MCF 10A (cell line): ENCODE measurements at regions not wholly inside any gene's neighbourhood (a gene's known extent, or its start where the extent isn't known, plus 50 kb on each side); places are given as distances from the start of the nearest gene placed in this dataset.

Source experiments
- BruUV-seq: library from RNA; stranded (reverse); fragments of 400-500 nt; replicated peaks from 2 replicates; lab custom pipeline; 2021; lab: Mats Ljungman, UMichigan
- CTCF ChIA-PET: fragments of 300-600 bp; sonication (Branson Sonifier 250); formaldehyde crosslinking; extraction: SDS; loops from one replicate; lab custom pipeline; 2021; ENCODE audit warnings: antibody characterized with exemption, inconsistent platforms; lab: Yijun Ruan, JAX
- POLR2A ChIA-PET: fragments of 300-600, 350-650 bp; sonication (Branson Sonifier 250); formaldehyde crosslinking; extraction: SDS; loops from one replicate; lab custom pipeline; 2020; ENCODE audit warnings: antibody characterized with exemption, inconsistent platforms; lab: Yijun Ruan, JAX
- DNase-seq: peaks from one replicate; pipeline ENCODE4 v3.0.0-alpha.2; 2018; ENCODE audit not compliant: unreplicated experiment
- H3K27ac Mint-ChIP-seq: one replicate; pipeline ENCODE4 v1.8.0; 2022; ENCODE audit warnings: mild to moderate bottlenecking, low read depth, mixed read lengths; ENCODE audit not compliant: unreplicated experiment
- H3K27me3 Mint-ChIP-seq: one replicate; pipeline ENCODE4 v1.8.0; 2022; ENCODE audit warnings: mixed read lengths; ENCODE audit not compliant: insufficient read depth, unreplicated experiment
- H3K36me3 Mint-ChIP-seq: one replicate; pipeline ENCODE4 v1.8.0; 2022; ENCODE audit warnings: mild to moderate bottlenecking, moderate library complexity, mixed read lengths; ENCODE audit not compliant: insufficient read depth, unreplicated experiment
- H3K4me1 Mint-ChIP-seq: one replicate; pipeline ENCODE4 v1.8.0; 2022; ENCODE audit warnings: mixed read lengths; ENCODE audit not compliant: insufficient read depth, unreplicated experiment
- H3K4me3 Mint-ChIP-seq: one replicate; pipeline ENCODE4 v1.8.0; 2022; ENCODE audit warnings: mild to moderate bottlenecking, moderate library complexity, mixed read lengths; ENCODE audit not compliant: unreplicated experiment
- H3K9me3 Mint-ChIP-seq: one replicate; pipeline ENCODE4 v1.8.0; 2022; ENCODE audit warnings: mixed read lengths; ENCODE audit not compliant: unreplicated experiment
- intact Hi-C: fragments of 100-400 bp; cut with micrococcal nuclease; formaldehyde crosslinking; loops from 2 replicates; pipeline ENCODE4 v1.14.1; 2022
- TF ChIP-seq, protein P1 (sequence below): fragments of 200-600 bp; IDR thresholded peaks from one replicate; pipeline ENCODE4 v1.8.0; 2022; ENCODE audit warnings: antibody characterized with exemption, mild to moderate bottlenecking; ENCODE audit not compliant: unreplicated experiment

DNA sequence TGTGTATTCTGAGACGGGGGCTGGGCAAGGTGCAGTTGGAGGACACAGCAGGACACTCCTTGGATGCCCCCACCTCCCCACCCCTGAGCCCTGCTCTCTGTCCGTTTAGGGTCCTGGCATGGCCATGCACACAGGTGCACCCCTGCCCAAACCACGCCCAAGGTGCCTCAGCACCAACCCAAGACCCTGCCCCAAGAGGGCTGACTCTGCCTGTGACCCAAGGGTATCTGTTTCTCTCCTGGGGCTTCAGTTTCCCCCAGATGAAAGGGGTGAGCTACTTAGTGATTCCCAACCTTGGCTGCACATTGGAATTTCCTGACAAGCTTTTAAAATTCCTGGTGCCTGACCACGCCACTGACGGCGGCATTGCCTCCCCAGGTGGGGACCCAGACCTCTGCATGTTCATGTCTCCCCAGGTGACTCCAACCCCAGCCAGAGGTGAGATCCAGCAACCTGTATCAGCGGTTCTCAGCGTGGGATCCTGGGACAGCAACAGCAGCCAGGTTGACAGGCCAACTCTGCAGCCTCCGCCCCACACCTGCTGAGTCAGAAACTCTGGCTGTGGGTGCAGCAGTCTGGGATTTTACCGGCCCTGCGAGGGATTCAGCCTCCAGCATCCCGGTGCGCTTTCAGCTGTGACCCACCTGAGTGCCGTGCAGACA, 483.4 kb downstream of the NPHP4 start:
- no peak overlapping the region for H3K27ac Mint-ChIP-seq
- peaks cover 10% of the 10 kb centered on the region for H3K4me1 Mint-ChIP-seq
- H3K36me3 Mint-ChIP-seq, result peaks cover 8% of the 10 kb centered on the region
- CTCF ChIA-PET, result interaction anchor here (0.5 to 5.7 kb wide), 27 partner anchors 11 to 591 kb away, joined by 3 to 144 read pairs (median 5); no protein-coding TSS in a partner anchor
- POLR2A ChIA-PET, result no interaction called here
- H3K27me3 Mint-ChIP-seq, result peaks cover 21% of the 10 kb centered on the region
- intact Hi-C loops, result loop anchor here (5.0 to 10.0 kb wide), 2 partner anchors 134 to 339 kb away; no protein-coding TSS in a partner anchor
- BruUV-seq, result no TSS peak
- TF ChIP-seq, protein P1, sequence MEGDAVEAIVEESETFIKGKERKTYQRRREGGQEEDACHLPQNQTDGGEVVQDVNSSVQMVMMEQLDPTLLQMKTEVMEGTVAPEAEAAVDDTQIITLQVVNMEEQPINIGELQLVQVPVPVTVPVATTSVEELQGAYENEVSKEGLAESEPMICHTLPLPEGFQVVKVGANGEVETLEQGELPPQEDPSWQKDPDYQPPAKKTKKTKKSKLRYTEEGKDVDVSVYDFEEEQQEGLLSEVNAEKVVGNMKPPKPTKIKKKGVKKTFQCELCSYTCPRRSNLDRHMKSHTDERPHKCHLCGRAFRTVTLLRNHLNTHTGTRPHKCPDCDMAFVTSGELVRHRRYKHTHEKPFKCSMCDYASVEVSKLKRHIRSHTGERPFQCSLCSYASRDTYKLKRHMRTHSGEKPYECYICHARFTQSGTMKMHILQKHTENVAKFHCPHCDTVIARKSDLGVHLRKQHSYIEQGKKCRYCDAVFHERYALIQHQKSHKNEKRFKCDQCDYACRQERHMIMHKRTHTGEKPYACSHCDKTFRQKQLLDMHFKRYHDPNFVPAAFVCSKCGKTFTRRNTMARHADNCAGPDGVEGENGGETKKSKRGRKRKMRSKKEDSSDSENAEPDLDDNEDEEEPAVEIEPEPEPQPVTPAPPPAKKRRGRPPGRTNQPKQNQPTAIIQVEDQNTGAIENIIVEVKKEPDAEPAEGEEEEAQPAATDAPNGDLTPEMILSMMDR, result no peak
- DNase-seq, result no peak
- H3K4me3 Mint-ChIP-seq, result no peak overlapping the region
- H3K9me3 Mint-ChIP-seq, result no peaks in the 10 kb centered on the region

DNA sequence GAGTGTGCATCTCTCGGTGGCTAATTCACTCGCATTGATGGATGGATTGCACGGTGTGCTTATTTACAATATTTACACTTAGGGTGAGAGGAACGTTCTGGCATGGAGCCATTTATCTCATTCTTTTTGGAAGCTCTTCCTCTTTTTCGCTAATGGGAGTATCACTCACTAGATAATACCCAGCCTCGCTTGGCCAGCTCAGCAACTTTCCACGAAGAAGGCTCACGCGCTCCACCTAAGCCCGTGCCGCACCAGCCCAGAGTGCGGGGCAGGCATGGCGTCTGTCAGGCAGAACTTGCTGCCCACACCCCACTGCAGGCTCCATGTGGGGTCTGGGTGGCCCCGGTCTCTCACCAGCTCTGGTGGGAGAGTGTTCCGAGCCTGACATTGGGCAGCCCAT, 484.9 kb downstream of the NPHP4 start:
- Mint-ChIP-seq H3K4me3 (no peak overlapping the region), H3K27ac (no peak overlapping the region), H3K9me3 (no peaks in the 10 kb centered on the region), H3K4me1 (peaks cover 23% of the 10 kb centered on the region), H3K27me3 (peaks cover 17% of the 10 kb centered on the region), H3K36me3 (peaks cover 8% of the 10 kb centered on the region)
- POLR2A ChIA-PET, result no interaction called here
- no TSS peak for BruUV-seq
- DNase-seq, result no peak
- TF ChIP-seq, protein P1, result no peak
- CTCF ChIA-PET, result interaction anchor here (0.7 to 4.0 kb wide), 3 partner anchors 238 to 1596 kb away, joined by 4 to 35 read pairs (median 5); no protein-coding TSS in a partner anchor
- intact Hi-C loops, result loop anchor here (5.0 to 10.0 kb wide), 2 partner anchors 133 to 340 kb away; no protein-coding TSS in a partner anchor

DNA sequence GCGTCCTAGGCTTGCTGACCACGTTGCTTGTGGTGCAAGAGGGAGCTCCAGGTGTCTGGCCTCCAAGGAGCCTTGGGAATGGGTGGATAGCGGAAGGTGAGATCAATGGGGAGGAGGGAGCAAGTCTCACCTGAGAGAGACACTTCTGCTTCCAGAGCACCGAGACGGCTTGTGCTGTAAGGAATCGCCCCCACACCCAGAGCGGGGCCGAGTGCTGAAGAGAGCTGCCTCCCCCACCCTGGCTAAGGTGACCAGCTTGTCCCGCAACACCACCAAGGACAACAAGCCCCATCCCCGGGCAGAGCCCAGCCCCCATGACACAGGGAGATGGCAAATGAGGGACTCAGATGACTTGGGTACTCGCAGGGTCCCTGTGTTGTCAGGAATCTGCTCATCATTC, 485.6 kb downstream of the NPHP4 start:
- CTCF ChIA-PET, result interaction anchor here (0.7 to 4.0 kb wide), 5 partner anchors 115 to 1596 kb away, joined by 3 to 35 read pairs (median 5); no protein-coding TSS in a partner anchor
- BruUV-seq, result no TSS peak

DNA sequence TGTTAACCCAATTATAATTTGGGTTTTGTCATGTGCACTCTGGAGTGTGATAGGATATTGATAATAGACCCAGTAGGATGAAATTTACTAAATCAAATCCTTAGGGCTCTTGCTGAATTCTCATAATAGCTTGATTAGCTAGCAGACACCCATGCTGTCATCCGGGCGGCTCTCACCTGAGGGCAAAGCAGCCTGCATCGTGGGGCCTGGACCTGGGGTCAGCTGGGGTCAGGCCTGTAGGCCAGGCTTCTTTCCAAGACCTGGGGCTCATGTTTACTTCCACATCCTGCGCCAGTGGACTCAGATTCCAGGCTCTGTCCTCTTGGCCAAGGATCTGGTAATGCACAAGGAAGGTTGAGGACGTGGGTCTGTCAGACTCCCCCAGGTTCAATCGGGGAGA, 486.3 kb downstream of the NPHP4 start:
- no peak overlapping the region for H3K4me3 Mint-ChIP-seq
- H3K27ac Mint-ChIP-seq, result no peak overlapping the region
- intact Hi-C loops, result loop anchor here (5.0 to 10.0 kb wide), 2 partner anchors 131 to 341 kb away; no protein-coding TSS in a partner anchor
- DNase-seq, result no peak
- H3K4me1 Mint-ChIP-seq, result peaks cover 33% of the 10 kb centered on the region
- peaks cover 8% of the 10 kb centered on the region for H3K36me3 Mint-ChIP-seq
- TF ChIP-seq, protein P1, result no peak
- POLR2A ChIA-PET, result no interaction called here
- H3K9me3 Mint-ChIP-seq, result no peaks in the 10 kb centered on the region
- CTCF ChIA-PET, result interaction anchor here (0.7 to 4.0 kb wide), 4 partner anchors 115 to 1595 kb away, joined by 3 to 35 read pairs (median 4); no protein-coding TSS in a partner anchor
- peaks cover 4% of the 10 kb centered on the region for H3K27me3 Mint-ChIP-seq
- no TSS peak for BruUV-seq

More for the DNA sequence above, 485.6 kb downstream of the NPHP4 start:
- no peak for DNase-seq
- TF ChIP-seq, protein P1, result no peak
- no peak overlapping the region for H3K27ac Mint-ChIP-seq
- peaks cover 10% of the 10 kb centered on the region for H3K27me3 Mint-ChIP-seq
- H3K4me1 Mint-ChIP-seq, result peaks cover 30% of the 10 kb centered on the region
- intact Hi-C loops, result loop anchor here (5.0 to 10.0 kb wide), 2 partner anchors 132 to 341 kb away; no protein-coding TSS in a partner anchor
- no peaks in the 10 kb centered on the region for H3K9me3 Mint-ChIP-seq
- H3K4me3 Mint-ChIP-seq, result no peak overlapping the region
- peaks cover 8% of the 10 kb centered on the region for H3K36me3 Mint-ChIP-seq
- POLR2A ChIA-PET, result no interaction called here
